ENCODE measurements at regions not wholly inside any gene's neighbourhood (a gene's known extent, or its start where the extent isn't known, plus 50 kb on each side); places are given as distances from the start of the nearest gene placed in this dataset.

GRCh38 chr11:45568049-45568448 lies 97.4 kb downstream of the CHST1 start:
- Histone ChIP-seq H3K4me3 (no peak overlapping the region), H3K4me1 (no peaks in the 10 kb centered on the region), H3K27me3 (no peaks in the 10 kb centered on the region), H3K36me3 (replicated peaks in 1 of 2; ENCODE audit: insufficient read depth in 1 of 2, low read depth in 2 of 2) (no peaks in the 10 kb centered on the region), H3K27ac (no peak overlapping the region), H3K9me3 (no peaks in the 10 kb centered on the region)
- intact Hi-C loops (cut with DNase I) = no loop called here
- ATAC-seq (no peak), DNase-seq (no peak)
- WGBS, 2 donors = 72 to 78% methylated on average over 4 of the region's 4 CpGs
- TF ChIP-seq POLR2A (IDR thresholded peaks at IDR 0.05) (no peak), CTCF (IDR thresholded peaks at IDR 0.05) (no peak)

- DNase-seq (no peak), ATAC-seq (no peak)
- Histone ChIP-seq H3K4me1 (no peaks in the 10 kb centered on the region), H3K27me3 (no peaks in the 10 kb centered on the region), H3K27ac (no peak overlapping the region), H3K4me3 (no peak overlapping the region), H3K9me3 (no peaks in the 10 kb centered on the region), H3K36me3 (replicated peaks in 1 of 2; ENCODE audit: insufficient read depth in 1 of 2, low read depth in 2 of 2) (no peaks in the 10 kb centered on the region)
- intact Hi-C loops (cut with DNase I) = no loop called here
- WGBS, 2 donors = 76 to 84% methylated on average over 4 of the region's 4 CpGs
- TF ChIP-seq CTCF (IDR thresholded peaks at IDR 0.05) (no peak), POLR2A (IDR thresholded peaks at IDR 0.05) (no peak)
Observed at GRCh38 chr11:45565446-45565988, 99.9 kb downstream of the CHST1 start.

- TF ChIP-seq POLR2A (IDR thresholded peaks at IDR 0.05) = no peak
- no peak for TF ChIP-seq CTCF (IDR thresholded peaks at IDR 0.05)
- no peak for ATAC-seq
- no peaks in the 10 kb centered on the region for H3K27me3 ChIP-seq
- no peaks in the 10 kb centered on the region for H3K36me3 ChIP-seq (replicated peaks in 1 of 2; ENCODE audit: insufficient read depth in 1 of 2, low read depth in 2 of 2)
- no peak overlapping the region for H3K27ac ChIP-seq
- DNase-seq = no peak
- H3K4me1 ChIP-seq = no peaks in the 10 kb centered on the region
- WGBS, 2 donors = 40 to 64% methylated on average over 8 to 10 of the region's 10 CpGs
- no peaks in the 10 kb centered on the region for H3K9me3 ChIP-seq
- H3K4me3 ChIP-seq = no peak overlapping the region
- intact Hi-C loops (cut with DNase I) = no loop called here
Observed at GRCh38 chr11:45563810-45564209, 101.6 kb downstream of the CHST1 start.

GRCh38 chr11:45563171-45563570 lies 102.3 kb downstream of the CHST1 start:
- no peak for ATAC-seq
- no peaks in the 10 kb centered on the region for H3K9me3 ChIP-seq
- no peak overlapping the region for H3K4me3 ChIP-seq
- intact Hi-C loops (cut with DNase I) = no loop called here
- no peaks in the 10 kb centered on the region for H3K36me3 ChIP-seq (replicated peaks in 1 of 2; ENCODE audit: insufficient read depth in 1 of 2, low read depth in 2 of 2)
- no peaks in the 10 kb centered on the region for H3K4me1 ChIP-seq
- 59 to 77% methylated on average over 2 of the region's 2 CpGs for WGBS, 2 donors
- H3K27me3 ChIP-seq = no peaks in the 10 kb centered on the region
- no peak overlapping the region for H3K27ac ChIP-seq
- TF ChIP-seq CTCF (IDR thresholded peaks at IDR 0.05) (no peak), POLR2A (IDR thresholded peaks at IDR 0.05) (no peak)
- no peak for DNase-seq

- H3K4me1 ChIP-seq = no peaks in the 10 kb centered on the region
- H3K27ac ChIP-seq = no peak overlapping the region
- intact Hi-C loops (cut with DNase I) = no loop called here
- no peak for DNase-seq
- no peaks in the 10 kb centered on the region for H3K36me3 ChIP-seq (replicated peaks in 1 of 2; ENCODE audit: insufficient read depth in 1 of 2, low read depth in 2 of 2)
- no peak overlapping the region for H3K4me3 ChIP-seq
- no peak for TF ChIP-seq POLR2A (IDR thresholded peaks at IDR 0.05)
- no peak for TF ChIP-seq CTCF (IDR thresholded peaks at IDR 0.05)
- H3K9me3 ChIP-seq = no peaks in the 10 kb centered on the region
- 38 to 41% methylated on average over 12 of the region's 12 CpGs for WGBS, 2 donors
- no peak for ATAC-seq
- H3K27me3 ChIP-seq = no peaks in the 10 kb centered on the region
Observed at GRCh38 chr11:45560913-45561281, 104.5 kb downstream of the CHST1 start.

All from body of pancreas (tissue), 4 donors.